ENCODE measurements at regions not wholly inside any gene's neighbourhood (a gene's known extent, or its start where the extent isn't known, plus 50 kb on each side); places are given as distances from the start of the nearest gene placed in this dataset.

DNA sequence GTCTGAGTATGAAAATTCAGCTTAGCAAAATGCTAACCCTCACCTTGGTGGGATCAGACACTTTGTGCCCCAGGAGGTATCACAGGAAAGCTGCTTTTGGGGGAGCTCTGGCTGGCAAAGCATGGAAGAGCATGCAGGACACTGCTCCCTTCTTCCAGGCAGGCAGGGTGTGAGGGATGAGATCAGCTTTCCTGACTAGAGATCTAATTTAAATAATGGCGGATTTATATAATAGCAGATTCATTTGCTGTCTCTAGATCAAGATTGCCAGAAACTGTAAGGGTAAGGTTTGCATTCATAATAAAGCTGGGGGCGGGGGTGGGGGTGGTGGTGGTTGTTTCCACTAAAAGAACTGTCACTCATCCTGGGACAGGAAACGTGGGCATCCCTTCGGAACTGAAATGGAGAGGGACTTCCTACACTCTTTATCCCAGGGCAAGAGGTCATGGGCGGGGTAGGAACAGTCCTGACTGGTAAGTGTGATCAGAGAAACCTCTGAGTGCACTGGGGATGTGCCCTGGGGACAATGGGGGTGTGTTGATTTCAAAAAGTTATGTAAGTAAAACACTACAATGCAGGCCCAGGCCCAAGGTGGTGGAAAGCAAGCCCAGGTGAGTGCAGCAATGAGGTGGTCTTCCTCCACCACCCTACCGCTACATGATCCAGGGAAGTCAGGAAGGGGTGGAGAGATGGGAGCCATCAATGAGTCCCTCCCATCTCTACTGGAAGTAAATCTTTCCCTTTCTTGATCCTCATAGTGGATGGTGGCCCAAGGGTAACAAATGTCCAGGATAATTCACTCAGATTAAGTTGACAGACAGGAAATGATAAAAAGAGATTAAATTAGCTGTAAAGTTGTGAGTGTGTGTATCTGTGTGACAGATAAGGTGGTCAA is 171.4 kb upstream of the SERPINE2 start:
- DNase-seq (ENCODE audit: low spot score) = no peak

GRCh38 chr2:224209555-224210285 is 170.6 kb upstream of the SERPINE2 start:
- no peak for DNase-seq (ENCODE audit: low spot score)

DNA sequence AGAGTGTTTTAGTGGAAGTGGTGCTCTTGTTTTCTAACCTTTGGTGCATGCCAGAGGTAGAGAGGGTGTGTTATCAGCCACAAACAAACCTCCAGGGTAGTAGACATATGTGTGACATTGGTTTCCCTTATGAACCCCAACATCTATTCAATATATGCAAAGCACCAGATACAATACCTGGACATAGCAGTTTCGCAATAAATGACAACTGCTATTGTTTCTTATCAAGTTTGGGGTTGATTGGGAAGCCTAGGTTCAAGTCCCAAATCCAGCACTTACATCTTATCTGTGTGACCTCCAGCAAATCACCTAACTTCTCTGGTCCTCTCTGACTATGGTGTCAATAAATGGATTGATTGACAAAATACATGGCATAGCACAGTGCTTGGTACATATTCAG is 169.4 kb upstream of the SERPINE2 start:
- DNase-seq (ENCODE audit: low spot score) = no peak

DNA sequence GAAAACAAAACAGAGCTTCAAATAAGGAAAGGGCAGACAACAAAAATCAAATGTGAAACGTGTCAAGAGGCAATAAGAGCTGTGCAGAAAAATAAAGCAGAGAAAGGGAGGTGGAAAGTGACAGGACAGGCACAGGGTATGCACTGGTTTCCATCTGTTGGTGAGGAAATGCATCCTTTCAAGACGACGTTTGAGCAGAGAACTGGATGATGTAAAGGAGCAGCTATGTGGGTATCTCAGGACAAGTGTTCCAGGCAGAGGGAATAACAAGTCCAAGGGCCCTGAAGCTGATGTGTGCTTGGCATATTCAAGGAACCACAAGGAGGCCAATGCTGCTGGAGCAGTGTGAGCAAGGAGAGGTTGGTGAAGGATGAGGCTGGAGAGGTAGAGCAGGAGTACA is 168.9 kb upstream of the SERPINE2 start:
- no peak for DNase-seq (ENCODE audit: low spot score)

DNA sequence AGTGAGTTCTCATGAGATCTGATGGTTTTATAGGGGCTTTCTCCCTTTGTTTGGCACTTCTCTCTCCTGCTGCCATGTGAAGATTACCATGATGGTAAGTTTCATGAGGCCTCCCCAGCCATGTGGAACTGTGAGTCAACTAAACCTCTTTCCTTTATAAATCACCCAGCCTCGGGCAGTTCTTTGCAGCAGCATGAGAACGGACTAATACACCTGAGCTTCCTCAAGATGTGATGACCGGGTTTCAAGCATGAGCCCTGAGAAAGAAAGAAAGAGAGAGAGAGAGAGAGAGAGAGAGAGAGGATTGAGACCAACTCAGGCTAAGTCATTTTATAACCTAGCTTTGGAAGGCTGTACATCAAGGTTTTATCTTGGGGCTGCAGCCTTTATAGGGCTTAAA is 167.7 kb upstream of the SERPINE2 start:
- no peak for DNase-seq (ENCODE audit: low spot score)

GRCh38 chr2:224202281-224202865 is 163.3 kb upstream of the SERPINE2 start:
- DNase-seq (ENCODE audit: low spot score) = no peak

DNA sequence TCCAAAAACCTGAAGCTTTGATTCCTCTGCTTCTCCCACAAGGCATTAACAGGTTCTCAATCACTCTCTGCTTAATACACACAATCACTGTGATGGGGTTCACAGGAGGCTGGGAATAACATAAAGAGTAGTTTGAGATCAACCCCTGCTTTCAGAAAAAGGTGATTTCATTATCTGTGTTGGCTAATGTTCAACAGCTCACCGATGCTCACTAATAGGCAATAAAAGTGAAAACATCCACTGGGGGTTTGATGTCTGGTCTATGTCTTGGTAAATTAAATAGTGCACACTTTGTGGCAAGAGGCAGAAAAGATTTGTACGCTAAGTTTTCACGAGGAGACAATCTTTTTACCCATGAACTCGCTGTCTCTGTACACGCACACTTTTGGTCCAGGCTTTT is 159.3 kb upstream of the SERPINE2 start:
- no peak for DNase-seq (ENCODE audit: low spot score)

- no peak for DNase-seq (ENCODE audit: low spot score)
These were observed 157.7 kb upstream of the SERPINE2 start for GRCh38 chr2:224196810-224197209.

DNA sequence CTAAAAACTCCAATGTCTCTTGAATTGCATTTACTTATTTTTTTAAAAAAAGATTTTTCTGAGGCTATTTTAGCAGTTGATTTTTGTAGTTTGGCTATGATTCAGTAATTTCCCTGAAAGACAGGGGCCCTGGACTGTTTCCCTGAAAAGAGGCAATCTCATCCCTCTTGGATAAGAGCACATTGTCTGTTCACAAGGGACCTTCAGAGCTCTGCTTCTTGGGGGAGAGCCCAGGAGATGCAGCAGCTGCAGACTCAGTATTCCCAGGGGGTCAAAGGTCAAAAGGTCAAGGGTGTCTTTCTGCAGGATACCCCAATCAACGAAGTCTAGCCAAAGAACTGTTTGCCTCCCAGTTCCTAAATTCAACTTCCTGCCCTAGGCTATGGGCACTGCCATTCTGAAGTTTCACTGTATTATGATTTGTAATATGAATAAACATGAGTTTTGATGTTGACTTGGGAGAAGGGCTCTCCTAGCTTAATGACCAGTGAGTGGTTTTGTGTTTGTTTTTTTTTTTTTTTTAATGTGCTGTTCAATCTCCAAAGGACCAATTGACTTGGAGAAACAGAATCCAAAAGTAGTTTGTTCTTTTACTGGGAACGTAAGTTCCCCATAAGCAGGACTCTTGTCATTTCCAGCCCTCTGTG is 157.0 kb upstream of the SERPINE2 start:
- DNase-seq (ENCODE audit: low spot score) = no peak

DNA sequence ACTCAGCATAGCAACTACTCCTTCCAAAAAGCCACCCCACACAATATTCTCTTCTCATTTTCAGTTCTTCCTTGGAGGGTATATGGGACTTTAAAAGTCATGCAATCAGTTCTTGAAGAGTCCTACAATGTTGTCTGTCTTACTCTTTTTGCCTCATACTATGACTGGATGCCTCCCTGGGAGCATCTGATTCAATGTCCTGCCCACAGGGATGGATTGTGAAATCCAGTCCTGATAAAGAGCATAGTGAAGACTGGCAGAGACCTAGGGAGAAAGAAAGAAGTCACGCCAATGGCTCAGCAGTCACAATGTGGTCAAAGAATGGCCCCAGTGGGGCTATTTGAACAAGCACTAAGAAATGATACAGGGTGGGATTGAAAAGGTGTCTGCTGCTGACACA is 155.1 kb upstream of the SERPINE2 start:
- no peak for DNase-seq (ENCODE audit: low spot score)

DNA sequence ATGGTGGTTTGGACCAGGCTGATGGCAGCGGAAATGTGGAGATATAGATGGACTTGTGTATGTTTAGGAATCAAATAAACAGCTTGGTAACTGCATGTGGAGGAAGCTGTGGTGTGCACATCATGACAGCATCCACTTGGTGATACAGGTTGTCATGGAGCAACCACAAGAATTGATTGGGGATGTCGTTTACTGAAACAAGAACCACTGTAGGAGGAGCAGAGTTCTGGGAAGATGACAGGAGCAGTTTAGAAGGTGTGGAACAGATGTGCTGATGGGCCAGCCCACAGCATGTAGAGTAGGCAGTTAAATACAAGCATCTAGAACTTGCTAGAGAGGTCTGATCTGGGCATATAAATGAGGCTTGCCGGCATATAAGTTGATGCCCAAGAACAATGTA is 152.4 kb upstream of the SERPINE2 start:
- no peak for DNase-seq (ENCODE audit: low spot score)

- DNase-seq (ENCODE audit: low spot score) = no peak
These were observed 151.8 kb upstream of the SERPINE2 start for GRCh38 chr2:224190936-224191270.

DNA sequence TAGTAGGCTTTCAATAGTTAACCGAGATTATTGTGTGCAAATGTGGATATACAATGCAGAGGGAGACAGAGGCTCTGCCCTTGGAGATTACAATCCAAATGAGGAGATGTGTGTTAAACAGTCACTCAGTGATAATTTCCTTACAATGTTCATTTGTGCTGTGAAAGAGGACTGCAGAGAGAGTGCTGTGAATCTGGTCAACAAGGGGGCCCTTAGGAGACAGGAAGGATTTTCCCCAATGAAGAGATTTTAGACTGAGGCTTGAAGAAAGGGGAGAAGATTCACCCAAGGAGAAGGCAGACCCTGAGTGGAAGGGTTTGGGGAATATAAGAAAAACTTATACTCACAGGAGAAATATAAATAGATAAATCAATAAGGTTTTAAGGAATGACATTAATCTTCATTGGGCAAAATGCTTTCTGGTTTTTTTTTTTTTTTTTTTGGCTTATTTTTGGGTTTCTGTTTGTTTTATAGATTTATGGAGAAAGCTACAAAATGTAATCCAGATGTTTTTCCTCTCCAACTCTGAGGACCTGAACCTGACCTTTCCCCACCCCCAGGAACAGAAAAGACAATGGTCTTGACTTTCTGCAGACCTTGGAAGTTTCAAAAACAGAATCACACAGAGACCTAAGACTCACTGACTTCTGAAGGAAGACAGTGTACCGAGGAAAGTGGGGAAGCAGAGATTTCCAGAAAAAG is 151.3 kb upstream of the SERPINE2 start:
- no peak for DNase-seq (ENCODE audit: low spot score)

- no peak for DNase-seq (ENCODE audit: low spot score)
These were observed 148.1 kb upstream of the SERPINE2 start for GRCh38 chr2:224187220-224187619.

DNA sequence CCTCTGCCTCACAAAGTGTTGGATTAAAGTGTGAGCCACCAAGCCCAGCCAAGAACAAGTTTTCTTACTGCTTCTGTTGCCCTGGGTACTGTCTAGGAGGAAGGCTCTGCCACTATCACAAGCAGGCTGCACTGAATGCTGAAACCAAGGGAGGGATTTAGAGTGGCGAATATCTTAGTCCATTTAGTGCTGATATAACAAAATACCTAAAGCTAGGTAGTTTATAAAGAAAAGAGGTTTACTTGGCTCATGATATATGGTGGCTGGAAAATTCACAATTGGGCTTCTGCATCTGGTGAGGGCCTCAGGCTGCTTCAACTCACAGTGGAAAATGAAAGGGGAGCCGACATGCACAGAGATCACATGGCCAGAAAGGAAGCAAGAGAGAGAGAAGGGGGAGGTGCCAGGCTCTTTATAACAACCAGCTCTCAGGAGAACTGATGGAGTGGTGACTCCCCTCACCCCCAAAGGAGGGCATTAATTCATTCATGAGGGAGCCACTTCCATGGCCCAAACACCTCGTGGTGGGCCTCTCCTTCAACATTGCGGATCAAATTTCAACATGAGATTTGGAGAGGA is 146.0 kb upstream of the SERPINE2 start:
- no peak for DNase-seq (ENCODE audit: low spot score)

DNA sequence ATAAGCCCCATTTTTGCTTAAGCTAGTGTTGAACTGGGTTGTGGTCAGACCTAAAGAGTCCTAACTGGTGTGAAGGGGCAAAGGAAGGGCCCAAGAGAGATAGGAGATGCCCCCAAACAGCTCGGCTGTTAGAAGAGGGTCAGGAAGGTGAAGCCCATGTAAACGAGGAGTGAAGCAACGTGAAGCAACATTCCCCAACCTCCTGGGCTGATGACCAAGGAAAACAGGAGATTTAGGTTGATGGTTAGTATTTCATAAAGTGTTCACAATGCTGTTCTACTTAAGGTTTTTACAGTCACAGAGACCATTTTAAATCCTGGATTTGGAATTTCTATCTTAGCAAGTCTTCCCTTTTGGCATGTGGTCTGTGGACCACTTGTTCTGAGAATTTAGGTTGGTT is 144.0 kb upstream of the SERPINE2 start:
- DNase-seq (ENCODE audit: low spot score) = no peak

DNA sequence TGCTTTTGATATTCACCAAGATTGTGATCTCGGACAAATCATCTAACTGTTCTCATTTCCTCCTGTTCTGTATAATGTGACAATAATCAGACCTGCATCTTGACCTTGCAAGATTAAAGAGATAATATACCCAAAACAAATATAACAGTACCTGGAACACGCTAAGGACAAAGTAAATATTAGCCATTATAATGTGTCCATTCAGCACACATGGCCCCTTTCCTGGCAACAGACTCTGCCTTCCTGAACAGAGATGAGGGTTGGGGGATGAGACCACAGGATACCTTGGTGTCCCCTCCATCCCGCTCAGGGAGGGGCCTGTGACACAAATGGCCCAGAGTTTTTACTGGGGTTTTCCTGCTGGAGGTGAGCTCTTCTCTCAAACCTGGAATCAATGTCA is 143.4 kb upstream of the SERPINE2 start:
- no peak for DNase-seq (ENCODE audit: low spot score)

GRCh38 chr2:224181534-224182155 is 142.6 kb upstream of the SERPINE2 start:
- no peak for DNase-seq (ENCODE audit: low spot score)

DNA sequence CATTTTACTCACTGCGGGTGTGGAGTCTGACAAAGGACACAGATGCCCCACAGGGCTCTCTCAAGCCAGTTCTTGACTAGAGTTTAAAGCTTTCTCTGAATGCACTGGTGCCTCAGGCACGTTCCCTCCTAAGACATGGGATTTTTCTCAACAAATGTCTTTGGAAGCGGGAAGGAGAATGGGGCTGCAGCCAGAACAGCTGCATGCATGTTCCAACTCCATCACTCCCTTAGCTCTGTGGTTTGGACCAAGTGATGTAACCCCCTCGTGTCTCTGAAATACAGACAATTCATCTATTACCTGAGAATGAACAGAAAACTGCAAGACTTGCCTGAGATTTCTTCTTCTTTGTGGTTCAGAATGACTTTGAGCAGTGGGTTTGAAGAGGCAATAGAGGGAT is 141.7 kb upstream of the SERPINE2 start:
- no peak for DNase-seq (ENCODE audit: low spot score)

DNA sequence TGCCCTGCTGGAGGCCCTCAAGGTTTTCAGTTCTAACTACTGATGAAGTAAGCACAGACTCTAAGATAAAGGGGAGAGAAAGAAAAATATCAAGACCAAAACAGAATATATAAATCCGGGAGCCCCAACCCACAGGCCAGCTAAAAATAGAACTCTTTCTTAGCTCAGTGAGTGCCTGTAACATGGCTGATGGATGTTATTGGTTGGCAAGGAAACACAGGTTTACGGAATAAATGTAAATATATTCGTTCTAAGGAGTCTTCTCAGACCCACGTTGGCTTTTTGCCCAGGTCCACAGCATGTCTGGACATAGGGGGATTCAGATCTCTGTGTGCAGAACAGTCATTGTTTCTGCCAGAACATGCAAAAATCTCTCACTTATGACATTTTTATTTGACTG is 139.0 kb upstream of the SERPINE2 start:
- no peak for DNase-seq (ENCODE audit: low spot score)

DNA sequence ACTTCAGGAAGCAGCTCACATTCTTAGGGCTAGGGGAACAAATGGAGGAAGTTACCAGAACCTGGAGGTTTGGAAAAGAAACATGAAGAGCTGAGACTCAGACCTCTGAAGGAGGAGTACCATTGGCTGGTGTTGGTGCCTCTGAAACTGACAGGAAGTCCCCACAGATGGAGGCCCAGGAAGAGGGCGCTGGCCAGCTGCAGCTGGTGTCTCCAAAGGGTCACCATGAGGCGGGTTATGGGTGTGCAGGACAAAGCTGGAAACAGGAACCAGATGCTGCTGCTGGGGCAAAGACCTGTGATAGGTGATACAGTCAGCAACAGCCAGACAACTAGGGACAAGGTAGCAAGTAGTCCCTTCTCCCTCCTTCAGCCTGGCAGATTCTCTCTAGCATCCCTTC is 136.5 kb upstream of the SERPINE2 start:
- DNase-seq (ENCODE audit: low spot score) = no peak
